ENCODE measurements at regions not wholly inside any gene's neighbourhood (a gene's known extent, or its start where the extent isn't known, plus 50 kb on each side); places are given as distances from the start of the nearest gene placed in this dataset.

DNA sequence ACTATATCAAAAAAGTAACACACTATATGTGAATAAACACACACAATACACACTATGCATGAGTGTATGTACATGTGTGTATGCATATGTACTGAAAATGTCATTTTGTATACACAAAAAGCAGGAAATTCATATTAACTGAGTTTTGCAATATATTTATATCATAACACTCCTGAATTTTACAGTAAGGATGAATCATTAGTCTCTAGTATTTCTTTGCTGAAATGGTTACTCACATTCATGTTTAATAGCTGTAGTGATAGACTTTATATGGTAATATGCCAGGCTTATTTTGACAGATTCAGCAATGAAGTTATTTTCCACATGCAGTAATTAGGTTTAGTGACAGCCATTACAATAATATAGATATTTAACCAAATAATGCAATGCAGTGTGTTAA, 1216.2 kb upstream of the CITED2 start:
- DNase-seq (ENCODE audit: low spot score) (no peak), ATAC-seq (ENCODE audit: low read depth) (peak; percentile 71; the same call in 2 of the 3 replicates)
- H3K9me3 ChIP-seq (ENCODE audit: severe bottlenecking): no peaks in the 10 kb centered on the region
- no peaks in the 10 kb centered on the region for H3K27me3 ChIP-seq (ENCODE audit: insufficient read depth, poor library complexity, severe bottlenecking)
- H3K4me1 ChIP-seq (ENCODE audit: insufficient read depth, poor library complexity, severe bottlenecking): peaks cover 8% of the 10 kb centered on the region
- H3K4me3 ChIP-seq (ENCODE audit: severe bottlenecking): no peak overlapping the region
- H3K27ac ChIP-seq (ENCODE audit: poor library complexity, severe bottlenecking): no peak overlapping the region
- H3K36me3 ChIP-seq (ENCODE audit: low read depth): no peaks in the 10 kb centered on the region
- no peak for TF ChIP-seq CTCF (IDR thresholded peaks at IDR 0.05; ENCODE audit: poor library complexity, severe bottlenecking)

DNA sequence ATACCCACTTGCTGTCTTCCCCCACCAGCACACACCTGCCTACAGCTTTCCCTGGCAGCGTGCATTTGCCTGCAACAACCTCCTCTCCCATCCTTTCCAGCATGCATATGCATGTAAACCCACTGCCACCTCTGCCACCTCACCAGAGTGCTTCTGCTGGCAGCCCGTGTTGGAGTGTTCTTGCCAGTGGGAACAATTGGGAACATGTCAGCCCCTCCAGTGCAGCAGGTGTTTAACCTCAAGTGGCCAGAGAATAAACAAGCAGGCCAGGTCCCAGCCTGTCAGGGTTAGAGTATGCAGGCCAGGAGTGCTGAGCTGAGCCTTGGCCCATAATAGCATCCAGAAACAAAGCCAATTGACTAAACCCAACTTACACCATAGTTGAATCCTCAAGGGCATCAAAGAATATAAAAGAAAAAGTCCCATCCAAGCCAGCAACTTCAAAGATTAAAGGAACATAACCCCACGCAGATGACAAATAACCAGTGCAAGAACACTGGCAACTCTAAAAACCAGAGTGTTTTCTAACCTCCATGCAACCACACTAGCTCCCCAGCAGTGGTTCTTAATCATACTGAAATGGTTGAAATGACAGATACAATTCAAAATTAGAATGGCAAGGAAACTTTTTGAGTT, 1212.1 kb upstream of the CITED2 start:
- no peak overlapping the region for H3K4me3 ChIP-seq (ENCODE audit: severe bottlenecking)
- peaks cover 8% of the 10 kb centered on the region for H3K4me1 ChIP-seq (ENCODE audit: insufficient read depth, poor library complexity, severe bottlenecking)
- no peak for DNase-seq (ENCODE audit: low spot score)
- H3K27ac ChIP-seq (ENCODE audit: poor library complexity, severe bottlenecking): no peak overlapping the region
- ATAC-seq (ENCODE audit: low read depth): no peak
- H3K9me3 ChIP-seq (ENCODE audit: severe bottlenecking): no peaks in the 10 kb centered on the region
- no peak for TF ChIP-seq CTCF (IDR thresholded peaks at IDR 0.05; ENCODE audit: poor library complexity, severe bottlenecking)
- H3K36me3 ChIP-seq (ENCODE audit: low read depth): no peaks in the 10 kb centered on the region
- H3K27me3 ChIP-seq (ENCODE audit: insufficient read depth, poor library complexity, severe bottlenecking): no peaks in the 10 kb centered on the region

DNA sequence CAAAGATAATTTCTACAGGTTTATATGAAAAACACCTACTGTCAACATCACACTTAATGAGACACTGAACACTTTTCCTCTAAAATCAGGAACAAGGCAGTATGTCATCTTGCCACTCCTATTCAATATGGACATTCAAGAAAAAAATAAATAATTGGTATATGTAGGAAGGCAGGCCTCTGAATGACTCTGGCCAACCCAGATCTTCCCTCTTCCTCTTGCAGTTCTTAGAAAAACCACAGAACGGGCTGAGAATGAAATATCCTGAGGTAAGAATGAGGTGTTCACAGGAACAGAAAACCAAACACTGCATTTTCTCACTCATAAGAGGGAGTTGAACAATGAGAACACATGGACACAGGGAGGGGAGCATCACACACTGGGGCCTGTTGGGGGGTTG, 1207.2 kb upstream of the CITED2 start:
- Histone ChIP-seq H3K27me3 (ENCODE audit: insufficient read depth, poor library complexity, severe bottlenecking) (no peaks in the 10 kb centered on the region), H3K4me1 (ENCODE audit: insufficient read depth, poor library complexity, severe bottlenecking) (no peaks in the 10 kb centered on the region), H3K36me3 (ENCODE audit: low read depth) (no peaks in the 10 kb centered on the region), H3K27ac (ENCODE audit: poor library complexity, severe bottlenecking) (no peak overlapping the region), H3K9me3 (ENCODE audit: severe bottlenecking) (no peaks in the 10 kb centered on the region), H3K4me3 (ENCODE audit: severe bottlenecking) (no peak overlapping the region)
- ATAC-seq (ENCODE audit: low read depth): no peak
- TF ChIP-seq CTCF (IDR thresholded peaks at IDR 0.05; ENCODE audit: poor library complexity, severe bottlenecking): no peak
- no peak for DNase-seq (ENCODE audit: low spot score)

GRCh38 chr6:140579918-140580317, 1205.5 kb upstream of the CITED2 start:
- DNase-seq (ENCODE audit: low spot score) (no peak), ATAC-seq (ENCODE audit: low read depth) (no peak)
- Histone ChIP-seq H3K27ac (ENCODE audit: poor library complexity, severe bottlenecking) (no peak overlapping the region), H3K9me3 (ENCODE audit: severe bottlenecking) (no peaks in the 10 kb centered on the region), H3K36me3 (ENCODE audit: low read depth) (no peaks in the 10 kb centered on the region), H3K4me3 (ENCODE audit: severe bottlenecking) (no peak overlapping the region), H3K4me1 (ENCODE audit: insufficient read depth, poor library complexity, severe bottlenecking) (no peaks in the 10 kb centered on the region), H3K27me3 (ENCODE audit: insufficient read depth, poor library complexity, severe bottlenecking) (no peaks in the 10 kb centered on the region)
- TF ChIP-seq CTCF (IDR thresholded peaks at IDR 0.05; ENCODE audit: poor library complexity, severe bottlenecking): no peak

DNA sequence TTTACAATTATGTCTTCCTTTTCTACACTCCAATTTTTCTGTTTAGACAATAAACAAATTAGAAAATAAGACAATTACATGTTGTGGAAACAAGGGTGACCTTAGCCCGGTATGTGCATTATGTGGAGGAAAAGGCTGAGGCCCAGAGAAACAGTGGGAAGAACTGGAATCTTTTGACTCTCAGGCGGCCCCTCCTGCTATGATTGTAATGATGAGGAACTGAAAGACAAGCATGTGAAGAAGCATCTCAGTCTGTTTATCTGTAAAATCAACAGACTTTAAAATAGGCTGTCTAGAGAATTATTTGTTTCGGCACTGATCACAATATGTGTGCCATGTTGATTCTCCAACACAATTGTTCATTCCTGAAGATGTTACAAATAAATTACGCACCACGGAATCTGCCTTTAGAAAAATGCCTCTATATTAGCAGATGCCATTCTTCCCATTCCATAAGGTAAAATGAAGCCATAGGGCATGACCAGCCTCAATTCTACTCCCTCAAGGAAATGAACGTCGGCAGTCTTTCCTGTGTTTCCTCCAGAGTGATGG, 1201.6 kb upstream of the CITED2 start:
- H3K27ac ChIP-seq (ENCODE audit: poor library complexity, severe bottlenecking): no peak overlapping the region

More for the DNA sequence above, 1201.6 kb upstream of the CITED2 start:
- Histone ChIP-seq H3K4me3 (ENCODE audit: severe bottlenecking) (no peak overlapping the region), H3K4me1 (ENCODE audit: insufficient read depth, poor library complexity, severe bottlenecking) (peaks cover 13% of the 10 kb centered on the region), H3K27me3 (ENCODE audit: insufficient read depth, poor library complexity, severe bottlenecking) (no peaks in the 10 kb centered on the region), H3K9me3 (ENCODE audit: severe bottlenecking) (no peaks in the 10 kb centered on the region), H3K36me3 (ENCODE audit: low read depth) (no peaks in the 10 kb centered on the region)
- no peak for TF ChIP-seq CTCF (IDR thresholded peaks at IDR 0.05; ENCODE audit: poor library complexity, severe bottlenecking)
- ATAC-seq (ENCODE audit: low read depth): no peak
- DNase-seq (ENCODE audit: low spot score): no peak

Data from RWPE2 (cell line).